ENCODE measurements at regions not wholly inside any gene's neighbourhood (a gene's known extent, or its start where the extent isn't known, plus 50 kb on each side); places are given as distances from the start of the nearest gene placed in this dataset.

GRCh38 chr10:3433988-3434387 lies 261.4 kb upstream of the PITRM1 start:
- no peak for DNase-seq (ENCODE audit: low read depth)
- no peak for TF ChIP-seq CTCF (IDR thresholded peaks at IDR 0.05; ENCODE audit: low read depth, low read length)
- no peak for TF ChIP-seq MYC (IDR thresholded peaks at IDR 0.05; ENCODE audit: low read depth, low read length)
- TF ChIP-seq, protein P1, sequence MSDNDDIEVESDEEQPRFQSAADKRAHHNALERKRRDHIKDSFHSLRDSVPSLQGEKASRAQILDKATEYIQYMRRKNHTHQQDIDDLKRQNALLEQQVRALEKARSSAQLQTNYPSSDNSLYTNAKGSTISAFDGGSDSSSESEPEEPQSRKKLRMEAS (IDR thresholded peaks at IDR 0.05; ENCODE audit: low read depth, low read length) = no peak
- TF ChIP-seq POLR2A (IDR thresholded peaks at IDR 0.05; ENCODE audit: extremely low read depth, insufficient read length) = no peak
- no peak overlapping the region for H3K4me3 ChIP-seq (ENCODE audit: low read depth, low read length)

GRCh38 chr10:3433131-3433530 lies 260.5 kb upstream of the PITRM1 start:
- no peak overlapping the region for H3K4me3 ChIP-seq (ENCODE audit: low read depth, low read length)
- DNase-seq (ENCODE audit: low read depth) = no peak
- TF ChIP-seq MYC (IDR thresholded peaks at IDR 0.05; ENCODE audit: low read depth, low read length) (no peak), CTCF (IDR thresholded peaks at IDR 0.05; ENCODE audit: low read depth, low read length) (no peak), POLR2A (IDR thresholded peaks at IDR 0.05; ENCODE audit: extremely low read depth, insufficient read length) (no peak)
- TF ChIP-seq, protein P1 (IDR thresholded peaks at IDR 0.05; ENCODE audit: low read depth, low read length) = no peak

- TF ChIP-seq, protein P1 (IDR thresholded peaks at IDR 0.05; ENCODE audit: low read depth, low read length) = no peak
- TF ChIP-seq MYC (IDR thresholded peaks at IDR 0.05; ENCODE audit: low read depth, low read length) (no peak), CTCF (IDR thresholded peaks at IDR 0.05; ENCODE audit: low read depth, low read length) (no peak), POLR2A (IDR thresholded peaks at IDR 0.05; ENCODE audit: extremely low read depth, insufficient read length) (no peak)
- H3K4me3 ChIP-seq (ENCODE audit: low read depth, low read length) = no peak overlapping the region
- no peak for DNase-seq (ENCODE audit: low read depth)
These were observed 259.7 kb upstream of the PITRM1 start for GRCh38 chr10:3432081-3432825.

DNA sequence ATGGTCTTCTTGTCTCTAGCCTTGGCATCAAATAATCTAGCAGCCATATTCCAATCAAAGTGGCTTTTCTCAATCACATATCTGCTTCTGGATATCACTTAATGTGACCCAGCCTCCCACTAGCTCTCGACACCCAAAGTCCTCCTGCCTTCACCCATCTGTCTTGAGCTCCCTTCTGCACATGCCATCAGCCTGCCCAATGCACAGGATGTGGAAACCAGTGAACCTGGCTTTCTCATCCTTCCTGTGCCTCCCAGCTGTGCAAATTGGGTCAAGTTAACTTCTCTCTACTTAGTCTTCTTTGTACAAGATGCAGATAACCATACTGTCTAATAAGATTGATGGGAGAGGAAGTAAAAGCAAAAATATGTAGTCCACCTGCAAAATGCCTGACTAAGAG lies 257.9 kb upstream of the PITRM1 start:
- H3K4me3 ChIP-seq (ENCODE audit: low read depth, low read length) = no peak overlapping the region
- no peak for DNase-seq (ENCODE audit: low read depth)
- TF ChIP-seq, protein P1 (IDR thresholded peaks at IDR 0.05; ENCODE audit: low read depth, low read length) = no peak
- TF ChIP-seq MYC (IDR thresholded peaks at IDR 0.05; ENCODE audit: low read depth, low read length) (no peak), CTCF (IDR thresholded peaks at IDR 0.05; ENCODE audit: low read depth, low read length) (no peak), POLR2A (IDR thresholded peaks at IDR 0.05; ENCODE audit: extremely low read depth, insufficient read length) (no peak)

DNA sequence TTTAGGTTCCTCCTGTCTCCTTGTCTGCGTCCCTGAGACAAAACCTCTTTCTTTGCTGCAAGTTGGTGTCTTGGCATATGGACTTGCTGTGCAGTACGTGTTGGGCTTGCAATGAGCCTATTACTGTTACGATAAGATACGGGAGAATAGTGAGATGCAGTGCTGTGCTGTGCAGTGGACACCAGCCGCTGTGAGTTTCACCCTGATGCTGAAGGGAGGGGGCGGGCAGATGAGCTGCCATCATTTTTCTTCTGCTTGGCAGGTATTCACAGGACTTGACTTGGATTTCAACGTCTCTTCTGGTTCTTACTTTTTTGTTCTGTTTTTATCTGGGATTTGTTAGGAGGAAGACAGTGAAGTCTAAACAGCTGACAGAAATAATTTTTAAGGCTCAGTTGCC lies 257.1 kb upstream of the PITRM1 start:
- H3K4me3 ChIP-seq (ENCODE audit: low read depth, low read length) = no peak overlapping the region
- TF ChIP-seq, protein P1 (IDR thresholded peaks at IDR 0.05; ENCODE audit: low read depth, low read length) = no peak
- no peak for TF ChIP-seq MYC (IDR thresholded peaks at IDR 0.05; ENCODE audit: low read depth, low read length)
- TF ChIP-seq POLR2A (IDR thresholded peaks at IDR 0.05; ENCODE audit: extremely low read depth, insufficient read length) = no peak
- no peak for DNase-seq (ENCODE audit: low read depth)

GRCh38 chr10:3428826-3429225 lies 256.2 kb upstream of the PITRM1 start:
- no peak for DNase-seq (ENCODE audit: low read depth)

More at GRCh38 chr10:3428826-3429225, 256.2 kb upstream of the PITRM1 start:
- no peak overlapping the region for H3K4me3 ChIP-seq (ENCODE audit: low read depth, low read length)
- TF ChIP-seq MYC (IDR thresholded peaks at IDR 0.05; ENCODE audit: low read depth, low read length) (no peak), POLR2A (IDR thresholded peaks at IDR 0.05; ENCODE audit: extremely low read depth, insufficient read length) (no peak), CTCF (IDR thresholded peaks at IDR 0.05; ENCODE audit: low read depth, low read length) (no peak)
- TF ChIP-seq, protein P1 (IDR thresholded peaks at IDR 0.05; ENCODE audit: low read depth, low read length) = no peak
